ENCODE measurements at regions not wholly inside any gene's neighbourhood (a gene's known extent, or its start where the extent isn't known, plus 50 kb on each side); places are given as distances from the start of the nearest gene placed in this dataset.

DNA sequence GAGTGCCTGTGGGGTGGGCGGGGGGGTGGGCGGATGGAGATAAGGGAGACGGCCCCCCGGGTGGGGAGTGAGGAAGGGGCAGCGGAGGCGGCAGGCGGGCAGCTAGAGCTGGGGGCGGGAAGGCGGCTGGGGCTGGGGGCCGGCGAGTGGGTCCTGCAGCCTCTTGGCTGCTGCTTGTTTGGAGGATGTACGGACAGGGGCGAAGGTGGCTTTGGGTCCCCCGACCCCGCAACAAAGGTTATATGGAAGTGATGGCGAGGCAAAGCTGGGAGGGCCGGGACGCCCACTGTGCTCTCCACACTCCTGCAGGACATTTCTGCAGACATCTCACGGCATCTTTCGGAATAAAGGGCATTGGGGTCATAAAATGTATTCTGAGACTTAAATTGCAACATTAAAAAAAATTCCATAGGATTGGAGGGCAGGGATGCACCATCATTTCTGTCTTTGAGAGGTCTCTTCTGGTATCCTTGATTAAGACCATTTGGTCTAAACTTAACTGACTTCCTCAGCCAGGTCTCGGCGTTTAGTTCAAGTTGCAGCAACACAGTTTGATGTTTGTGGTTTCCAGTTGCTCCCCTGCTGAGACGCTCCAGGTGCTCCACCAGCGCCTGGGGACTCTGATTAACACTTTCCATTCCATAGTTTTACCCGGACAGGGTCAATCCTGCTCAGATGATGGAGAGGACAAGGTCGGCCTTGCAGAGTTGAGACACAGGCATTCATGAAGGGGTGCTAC is 101.6 kb upstream of the SSBP2 start:
- in situ Hi-C loops (cut with HindIII; ENCODE audit: low pct_unique_long_range_greater_than_20kb, low sequenced_read_pairs), result no loop called here
- peak in 1 of 2 experiments; percentile 49 for DNase-seq (ENCODE audit: low read depth in 1 of 2, low spot score in 1 of 2)
- TF ChIP-seq JUND (IDR thresholded peaks at IDR 0.05; ENCODE audit: low read depth), result no peak

DNA sequence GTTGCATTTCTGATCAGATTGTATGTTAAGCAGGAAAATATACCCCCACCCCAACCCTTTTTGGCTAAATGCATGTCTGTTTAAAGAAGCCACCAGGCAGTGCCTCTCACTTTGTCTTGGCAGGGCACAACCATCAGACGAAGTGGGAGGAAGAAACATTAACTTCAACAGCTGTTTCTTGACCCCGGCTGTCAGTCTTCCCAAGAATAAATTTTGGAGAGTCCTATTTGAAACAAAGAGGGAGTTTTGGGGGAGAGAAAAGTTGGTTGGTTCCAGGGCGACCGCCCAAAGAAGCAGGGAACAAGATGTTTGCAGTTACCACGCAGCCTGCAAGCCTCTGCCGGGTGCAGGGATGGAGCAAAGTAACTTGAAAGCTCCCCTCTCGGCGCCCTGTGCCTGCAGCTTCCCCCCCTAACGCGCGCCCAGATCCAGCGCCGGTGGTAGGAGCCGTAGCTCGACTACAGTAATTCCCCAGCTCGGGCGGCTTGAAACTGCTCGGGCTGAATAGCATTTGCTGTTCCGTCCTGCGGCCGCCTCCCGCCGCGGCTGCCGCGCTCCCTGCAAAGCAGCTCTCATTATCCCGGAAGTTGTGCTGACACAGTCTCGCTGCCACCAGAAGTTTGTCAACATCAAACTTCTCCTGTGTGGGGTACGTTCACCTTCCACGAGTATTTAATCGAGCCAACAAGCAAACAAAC is 100.7 kb upstream of the SSBP2 start:
- in situ Hi-C loops (cut with HindIII; ENCODE audit: low pct_unique_long_range_greater_than_20kb, low sequenced_read_pairs), result no loop called here
- peak; percentile 90 to 97 for DNase-seq (ENCODE audit: low read depth in 1 of 2, low spot score in 1 of 2)
- TF ChIP-seq JUND (IDR thresholded peaks at IDR 0.05; ENCODE audit: low read depth), result peak; percentile 78

GRCh38 chr5:81850501-81851357 is 99.8 kb upstream of the SSBP2 start:
- in situ Hi-C loops (cut with HindIII; ENCODE audit: low pct_unique_long_range_greater_than_20kb, low sequenced_read_pairs), result no loop called here
- TF ChIP-seq JUND (IDR thresholded peaks at IDR 0.05; ENCODE audit: low read depth), result no peak
- no peak for DNase-seq (ENCODE audit: low read depth in 1 of 2, low spot score in 1 of 2)

DNA sequence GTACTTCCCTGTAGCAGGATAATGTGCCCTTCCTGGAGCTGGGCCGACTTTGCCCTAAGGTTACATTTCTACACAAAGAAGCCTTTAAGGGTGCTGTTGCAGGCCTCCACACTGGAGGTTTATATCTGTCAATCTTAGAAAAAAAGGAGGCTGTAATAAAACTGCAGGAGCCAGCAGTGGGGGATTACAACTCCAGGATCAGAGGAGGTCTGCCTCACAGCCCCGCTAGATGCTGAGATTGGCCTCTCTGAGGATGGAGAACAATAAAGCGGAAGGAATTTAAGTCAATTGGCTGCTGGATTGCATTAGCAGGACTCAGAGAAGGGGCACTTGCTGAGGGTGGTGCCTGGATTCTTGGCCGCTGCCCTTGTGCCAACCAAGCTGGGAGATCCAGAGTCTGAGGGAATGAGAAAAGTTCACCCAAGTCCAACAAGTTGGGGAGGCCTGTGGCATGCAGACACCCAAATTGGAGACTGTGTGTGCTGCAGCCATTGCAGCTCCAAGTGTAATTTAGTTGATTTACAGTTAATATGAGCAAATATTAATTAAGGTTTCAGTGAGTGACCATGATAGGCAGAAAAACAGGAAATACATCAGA is 99.0 kb upstream of the SSBP2 start:
- in situ Hi-C loops (cut with HindIII; ENCODE audit: low pct_unique_long_range_greater_than_20kb, low sequenced_read_pairs), result no loop called here
- DNase-seq (ENCODE audit: low read depth in 1 of 2, low spot score in 1 of 2), result no peak
- TF ChIP-seq JUND (IDR thresholded peaks at IDR 0.05; ENCODE audit: low read depth), result no peak

- in situ Hi-C loops (cut with HindIII; ENCODE audit: low pct_unique_long_range_greater_than_20kb, low sequenced_read_pairs), result no loop called here
- TF ChIP-seq JUND (IDR thresholded peaks at IDR 0.05; ENCODE audit: low read depth), result no peak
- peak in 1 of 2 experiments; percentile 68 for DNase-seq (ENCODE audit: low read depth in 1 of 2, low spot score in 1 of 2)
Observed at GRCh38 chr5:81848362-81848880, 97.5 kb upstream of the SSBP2 start.

GRCh38 chr5:81846301-81846700 is 95.4 kb upstream of the SSBP2 start:
- no peak for TF ChIP-seq JUND (IDR thresholded peaks at IDR 0.05; ENCODE audit: low read depth)
- no peak for DNase-seq (ENCODE audit: low read depth in 1 of 2, low spot score in 1 of 2)
- in situ Hi-C loops (cut with HindIII; ENCODE audit: low pct_unique_long_range_greater_than_20kb, low sequenced_read_pairs), result no loop called here

GRCh38 chr5:81843845-81844244 is 92.9 kb upstream of the SSBP2 start:
- no peak for TF ChIP-seq JUND (IDR thresholded peaks at IDR 0.05; ENCODE audit: low read depth)
- DNase-seq (ENCODE audit: low read depth in 1 of 2, low spot score in 1 of 2), result no peak
- in situ Hi-C loops (cut with HindIII; ENCODE audit: low pct_unique_long_range_greater_than_20kb, low sequenced_read_pairs), result no loop called here

DNA sequence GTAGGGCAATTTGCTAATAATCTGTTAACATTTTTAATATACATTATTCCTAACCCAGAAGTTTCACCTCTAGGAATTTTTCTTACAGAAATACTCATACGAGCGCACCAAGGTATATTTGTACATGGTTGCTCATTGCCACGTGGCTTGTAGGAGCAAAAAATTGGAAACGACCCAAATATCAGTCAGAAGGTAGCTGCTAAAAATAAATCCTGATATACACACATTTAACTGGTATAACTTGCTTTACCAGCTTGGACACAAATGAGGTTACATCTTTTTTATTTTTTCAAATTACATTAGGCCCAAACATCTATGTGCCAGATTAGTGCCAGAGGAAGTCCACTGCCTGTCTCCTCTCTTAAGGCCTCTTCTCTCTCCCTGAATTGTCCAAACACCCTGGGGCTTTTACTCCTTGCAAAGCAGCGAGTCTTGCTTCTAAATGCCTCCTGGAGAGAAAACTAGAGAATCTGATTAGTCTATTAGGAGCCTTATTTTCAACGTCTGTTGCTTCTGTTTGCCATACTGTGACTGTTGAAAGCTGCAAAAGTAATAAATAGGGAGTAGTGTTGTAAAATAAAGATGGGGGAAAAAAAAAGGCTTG is 92.0 kb upstream of the SSBP2 start:
- in situ Hi-C loops (cut with HindIII; ENCODE audit: low pct_unique_long_range_greater_than_20kb, low sequenced_read_pairs), result no loop called here
- DNase-seq (ENCODE audit: low read depth in 1 of 2, low spot score in 1 of 2), result peak in 1 of 2 experiments; percentile 67

DNA sequence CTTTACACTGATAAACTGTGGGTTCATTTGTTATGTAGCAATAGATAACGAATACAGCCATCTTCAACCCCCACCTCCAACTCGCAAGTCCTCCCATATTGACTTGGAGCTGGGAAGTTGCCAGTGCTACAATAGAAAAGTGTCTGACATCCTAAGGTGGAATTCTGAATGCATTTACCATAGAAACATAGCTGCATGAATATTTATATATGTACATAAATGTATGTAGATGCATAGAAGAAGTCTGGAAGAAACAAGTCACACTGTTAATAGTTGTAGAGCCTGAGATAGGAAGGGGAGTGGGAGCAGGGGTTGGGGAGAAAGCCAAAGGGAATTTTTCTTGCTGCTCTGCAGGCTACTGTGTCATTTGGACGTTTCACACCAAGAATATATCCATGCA is 88.1 kb upstream of the SSBP2 start:
- in situ Hi-C loops (cut with HindIII; ENCODE audit: low pct_unique_long_range_greater_than_20kb, low sequenced_read_pairs), result no loop called here
- TF ChIP-seq JUND (IDR thresholded peaks at IDR 0.05; ENCODE audit: low read depth), result no peak
- DNase-seq (ENCODE audit: low read depth in 1 of 2, low spot score in 1 of 2), result no peak

More for the DNA sequence above, 92.0 kb upstream of the SSBP2 start:
- TF ChIP-seq JUND (IDR thresholded peaks at IDR 0.05; ENCODE audit: low read depth), result no peak

DNA sequence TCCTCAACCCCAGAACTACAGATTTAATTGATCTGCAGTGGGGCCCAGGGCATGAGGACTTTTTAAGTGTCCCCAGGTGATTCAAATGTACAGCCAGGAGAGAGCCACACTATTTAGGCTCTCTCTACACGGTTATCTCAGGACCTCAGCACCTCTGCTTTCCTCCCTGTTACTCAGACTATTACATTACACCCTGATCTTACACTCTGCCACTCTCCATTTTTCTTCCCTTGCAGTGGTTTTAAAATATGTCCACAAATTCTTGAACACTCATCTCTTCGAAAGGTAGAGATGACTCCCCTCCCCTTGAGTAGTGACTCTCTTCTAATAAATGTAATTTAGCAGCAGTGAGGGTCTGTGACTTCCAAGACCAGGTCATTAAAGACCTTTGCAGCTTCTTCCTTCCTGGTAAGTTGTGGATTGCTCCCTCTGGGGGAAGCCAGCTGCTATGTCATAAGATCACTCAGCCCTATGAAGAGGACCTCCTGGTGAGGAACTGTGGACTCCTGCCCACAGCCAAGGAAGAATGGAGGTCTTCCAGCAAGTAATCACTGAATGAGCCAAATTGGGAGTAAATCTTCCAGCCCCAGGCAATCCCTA is 87.5 kb upstream of the SSBP2 start:
- TF ChIP-seq JUND (IDR thresholded peaks at IDR 0.05; ENCODE audit: low read depth), result no peak
- peak in 1 of 2 experiments; percentile 72 for DNase-seq (ENCODE audit: low read depth in 1 of 2, low spot score in 1 of 2)
- in situ Hi-C loops (cut with HindIII; ENCODE audit: low pct_unique_long_range_greater_than_20kb, low sequenced_read_pairs), result no loop called here

GRCh38 chr5:81837667-81838306 is 86.9 kb upstream of the SSBP2 start:
- in situ Hi-C loops (cut with HindIII; ENCODE audit: low pct_unique_long_range_greater_than_20kb, low sequenced_read_pairs), result no loop called here
- no peak for TF ChIP-seq JUND (IDR thresholded peaks at IDR 0.05; ENCODE audit: low read depth)
- no peak for DNase-seq (ENCODE audit: low read depth in 1 of 2, low spot score in 1 of 2)
